ENCODE measurements at regions not wholly inside any gene's neighbourhood (a gene's known extent, or its start where the extent isn't known, plus 50 kb on each side); places are given as distances from the start of the nearest gene placed in this dataset.
"Not testable (repeated sequence)": the region's sequence is repeated elsewhere in the genome, so short reads cannot be mapped to it uniquely, and the experiment has no call there.

DNA sequence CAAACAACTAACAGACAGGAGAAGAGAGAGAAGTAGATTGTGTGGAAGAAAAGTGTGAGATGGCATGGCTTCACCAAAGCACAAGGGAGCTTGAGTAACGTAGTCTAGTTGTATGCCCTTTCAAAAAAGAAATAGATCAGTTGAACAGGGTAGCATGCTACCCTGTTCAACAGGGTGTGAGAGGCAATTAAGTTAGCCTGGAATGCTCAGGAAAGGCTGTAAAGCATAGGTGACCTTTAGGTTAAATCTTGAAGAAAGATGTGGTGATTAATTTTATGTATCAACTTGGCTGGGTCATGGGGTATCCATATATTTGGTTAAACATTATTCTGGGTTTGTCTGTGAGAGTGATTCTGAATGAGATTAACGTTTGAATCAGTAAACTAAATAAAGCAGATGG, 61.8 kb upstream of the ZC3H15 start:
- DNase-seq (ENCODE audit: extremely low spot score, unreplicated experiment), result no peak
- no peak for TF ChIP-seq CTCF (IDR thresholded peaks at IDR 0.05)
- H3K4me1 Mint-ChIP-seq (ENCODE audit: unreplicated experiment), result no peaks in the 10 kb centered on the region
- no peaks in the 10 kb centered on the region for H3K27me3 Mint-ChIP-seq (ENCODE audit: unreplicated experiment)
- no peak overlapping the region for H3K4me3 Mint-ChIP-seq (ENCODE audit: unreplicated experiment)
- H3K9me3 Mint-ChIP-seq (ENCODE audit: unreplicated experiment), result no peaks in the 10 kb centered on the region
- H3K36me3 Mint-ChIP-seq (ENCODE audit: unreplicated experiment), result no peaks in the 10 kb centered on the region
- H3K27ac Mint-ChIP-seq (ENCODE audit: unreplicated experiment), result no peak overlapping the region

DNA sequence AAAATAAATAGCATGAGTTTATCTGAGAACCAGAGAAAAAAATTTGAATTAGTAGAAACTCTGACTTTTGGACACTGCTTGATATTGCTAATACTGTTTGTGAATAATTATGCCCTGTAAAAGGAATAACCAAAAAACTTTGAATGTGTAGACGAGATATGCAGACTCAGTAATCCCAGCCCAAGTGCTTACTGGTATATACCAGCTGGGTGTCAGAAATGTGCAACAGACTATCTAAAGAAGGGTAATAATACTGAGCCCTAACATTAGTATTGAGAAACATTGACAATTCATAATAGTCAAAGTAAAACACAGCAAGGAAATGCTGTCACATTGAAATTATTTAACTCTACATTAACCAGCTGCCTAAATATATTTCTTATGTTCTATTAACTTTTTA, 60.5 kb upstream of the ZC3H15 start:
- no peaks in the 10 kb centered on the region for H3K4me1 Mint-ChIP-seq (ENCODE audit: unreplicated experiment)
- no peaks in the 10 kb centered on the region for H3K27me3 Mint-ChIP-seq (ENCODE audit: unreplicated experiment)
- TF ChIP-seq CTCF (IDR thresholded peaks at IDR 0.05), result no peak
- H3K27ac Mint-ChIP-seq (ENCODE audit: unreplicated experiment), result no peak overlapping the region
- H3K9me3 Mint-ChIP-seq (ENCODE audit: unreplicated experiment), result no peaks in the 10 kb centered on the region
- no peaks in the 10 kb centered on the region for H3K36me3 Mint-ChIP-seq (ENCODE audit: unreplicated experiment)
- DNase-seq (ENCODE audit: extremely low spot score, unreplicated experiment), result no peak
- no peak overlapping the region for H3K4me3 Mint-ChIP-seq (ENCODE audit: unreplicated experiment)

DNA sequence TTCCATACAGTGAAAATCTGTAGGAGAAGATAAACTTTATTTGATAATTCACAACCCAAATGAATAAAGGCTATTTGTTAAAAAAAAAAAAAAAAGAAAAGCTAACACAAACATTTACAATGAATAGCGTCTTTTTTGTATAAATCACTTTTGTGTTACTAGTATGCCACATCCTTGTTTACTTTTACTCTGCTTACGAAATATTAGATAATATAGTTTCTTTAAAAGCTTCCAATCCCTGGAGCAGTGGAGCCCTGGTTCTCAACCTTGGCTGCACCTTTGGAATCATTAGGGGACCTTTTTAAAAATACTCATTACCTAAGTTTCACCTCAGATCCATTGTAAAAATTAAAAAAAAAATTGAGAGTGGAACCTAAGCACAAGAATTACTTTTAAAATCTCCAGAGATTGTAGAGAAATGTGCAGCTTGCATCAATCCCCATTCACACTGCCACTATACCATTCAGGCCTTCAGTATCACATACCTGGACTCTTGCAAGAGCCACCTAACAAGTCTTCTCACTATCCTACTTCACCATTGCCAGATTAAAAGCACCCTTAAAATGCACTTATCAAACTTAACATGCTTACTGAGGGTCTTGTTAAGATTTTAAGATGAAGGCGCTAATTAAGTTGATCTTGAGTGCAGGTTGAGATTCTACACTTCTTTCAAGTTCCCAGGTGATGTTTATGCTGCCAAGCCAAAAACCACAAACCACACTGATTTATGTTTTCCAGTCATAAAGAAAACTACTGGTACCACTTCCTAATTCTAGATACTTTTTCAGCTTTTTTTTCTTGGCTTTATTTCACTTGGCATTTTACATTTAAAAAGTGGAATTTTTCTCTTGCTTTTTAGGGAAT, 59.7 kb upstream of the ZC3H15 start:
- TF ChIP-seq CTCF (IDR thresholded peaks at IDR 0.05), result no peak
- Mint-ChIP-seq H3K9me3 (ENCODE audit: unreplicated experiment) (no peaks in the 10 kb centered on the region), H3K4me3 (ENCODE audit: unreplicated experiment) (no peak overlapping the region), H3K4me1 (ENCODE audit: unreplicated experiment) (no peaks in the 10 kb centered on the region), H3K27ac (ENCODE audit: unreplicated experiment) (no peak overlapping the region), H3K27me3 (ENCODE audit: unreplicated experiment) (no peaks in the 10 kb centered on the region), H3K36me3 (ENCODE audit: unreplicated experiment) (no peaks in the 10 kb centered on the region)
- DNase-seq (ENCODE audit: extremely low spot score, unreplicated experiment), result no peak

- not testable (repeated sequence) for H3K9me3 Mint-ChIP-seq (ENCODE audit: unreplicated experiment); H3K4me3 Mint-ChIP-seq (ENCODE audit: unreplicated experiment); H3K4me1 Mint-ChIP-seq (ENCODE audit: unreplicated experiment); H3K27ac Mint-ChIP-seq (ENCODE audit: unreplicated experiment); DNase-seq (ENCODE audit: extremely low spot score, unreplicated experiment); H3K36me3 Mint-ChIP-seq (ENCODE audit: unreplicated experiment); H3K27me3 Mint-ChIP-seq (ENCODE audit: unreplicated experiment)
These were observed 59.1 kb upstream of the ZC3H15 start for GRCh38 chr2:186427017-186427350.

GRCh38 chr2:186427970-186428369, 58.1 kb upstream of the ZC3H15 start:
- no peak overlapping the region for H3K4me3 Mint-ChIP-seq (ENCODE audit: unreplicated experiment)
- no peaks in the 10 kb centered on the region for H3K9me3 Mint-ChIP-seq (ENCODE audit: unreplicated experiment)
- no peak for DNase-seq (ENCODE audit: extremely low spot score, unreplicated experiment)
- H3K4me1 Mint-ChIP-seq (ENCODE audit: unreplicated experiment), result no peaks in the 10 kb centered on the region
- H3K36me3 Mint-ChIP-seq (ENCODE audit: unreplicated experiment), result no peaks in the 10 kb centered on the region
- TF ChIP-seq CTCF (IDR thresholded peaks at IDR 0.05), result no peak
- no peak overlapping the region for H3K27ac Mint-ChIP-seq (ENCODE audit: unreplicated experiment)
- no peaks in the 10 kb centered on the region for H3K27me3 Mint-ChIP-seq (ENCODE audit: unreplicated experiment)
